Activated CD4-positive, alpha-beta T cell treated with anti-CD3 and anti-CD28 coated beads, Interleukin-2, Interleukin-6, amounts not matched to agents 100 ng/mL and 50 ng/mL, durations not matched to agents 16 hours and 8 hours (primary cell): ENCODE measurements at regions not wholly inside any gene's neighbourhood (a gene's known extent, or its start where the extent isn't known, plus 50 kb on each side); places are given as distances from the start of the nearest gene placed in this dataset.

Source experiments
- DNase-seq: peaks from one replicate; pipeline ENCODE4 v3.0.0-alpha.2; 2020

DNA sequence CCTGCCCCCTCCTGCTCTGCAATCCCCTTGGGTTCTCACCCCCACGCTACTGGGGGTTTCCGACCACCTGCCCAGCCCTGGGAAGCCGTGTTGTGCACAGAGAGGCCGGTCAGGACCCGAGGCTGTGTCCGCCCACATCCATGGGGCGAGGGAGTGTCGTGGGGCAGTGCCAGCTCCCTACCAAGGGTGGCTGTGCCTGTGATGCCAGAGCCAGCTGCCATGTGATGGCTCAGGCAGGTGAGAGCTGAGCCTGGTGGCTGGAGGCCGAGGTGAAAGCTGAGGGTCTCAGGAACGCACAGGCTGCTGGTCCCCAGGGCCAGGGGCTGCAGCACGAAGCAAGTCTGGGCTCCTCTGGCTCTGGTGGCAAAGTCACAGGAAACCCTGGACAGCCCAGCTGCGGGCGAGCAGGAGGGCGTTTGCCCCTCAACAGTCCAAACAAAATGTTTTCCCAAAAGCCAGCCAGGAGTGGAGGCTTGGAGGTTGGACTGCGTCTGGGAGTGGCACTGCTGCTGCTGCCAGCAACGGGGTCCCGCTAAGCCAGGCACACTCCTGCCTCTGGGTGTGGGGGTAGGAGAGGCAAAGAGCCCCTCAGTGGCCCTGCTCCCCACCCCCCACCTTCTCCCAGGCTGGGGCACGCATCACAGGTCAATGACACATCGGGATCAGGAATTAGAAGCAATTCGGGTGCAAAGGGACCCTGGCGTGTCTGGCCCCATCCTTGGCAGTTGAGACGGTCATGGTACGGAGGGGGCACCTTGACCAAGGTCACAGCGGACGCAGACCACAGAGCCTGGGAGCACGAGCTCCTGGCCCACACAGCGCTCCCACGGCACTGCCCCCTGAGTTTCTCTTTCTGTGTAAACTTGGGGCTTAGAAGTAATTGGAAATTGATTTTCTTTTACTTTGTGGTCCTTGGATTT lies 72.4 kb upstream of the GPC1 start:
- DNase-seq, result no peak

DNA sequence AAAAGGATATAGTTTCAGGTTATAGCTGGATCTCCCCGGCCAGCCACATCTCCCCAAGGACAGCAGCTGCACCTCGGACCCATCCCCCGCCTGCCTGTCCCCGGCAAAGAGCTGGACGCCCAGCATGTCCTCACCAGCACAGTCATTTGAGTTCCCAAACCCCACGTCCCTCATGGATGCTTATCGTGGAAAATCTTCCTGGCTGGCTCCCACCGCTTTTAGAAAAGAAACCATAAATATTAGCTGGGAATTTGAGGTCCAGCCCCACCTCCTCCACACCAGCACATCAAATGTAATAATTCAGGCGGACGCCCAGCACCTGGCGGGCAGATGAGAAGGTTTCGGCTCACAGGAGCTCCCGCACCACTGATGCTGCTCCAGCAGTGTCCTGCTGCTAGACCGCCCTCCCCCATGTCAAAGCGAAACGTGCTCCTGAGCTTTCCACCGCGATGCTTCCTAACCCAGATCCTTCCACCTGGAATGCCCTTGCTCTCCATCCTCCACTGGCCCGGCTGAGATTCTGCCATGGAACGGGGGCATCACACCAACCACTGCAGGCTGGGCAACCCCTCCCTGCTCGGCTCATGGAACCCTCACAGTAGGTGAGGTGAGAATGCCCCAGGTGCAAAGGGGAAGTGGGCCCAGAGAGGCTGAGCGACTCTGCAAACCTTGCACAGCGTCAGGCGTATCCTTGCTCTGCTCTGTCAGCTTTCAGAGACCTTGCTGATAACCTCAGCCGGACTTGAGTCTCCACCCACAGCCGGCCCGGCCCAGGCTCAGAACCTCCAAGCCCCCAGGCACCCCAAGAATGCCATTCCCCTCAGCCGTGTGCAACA lies 71.5 kb upstream of the GPC1 start:
- DNase-seq, result no peak

DNA sequence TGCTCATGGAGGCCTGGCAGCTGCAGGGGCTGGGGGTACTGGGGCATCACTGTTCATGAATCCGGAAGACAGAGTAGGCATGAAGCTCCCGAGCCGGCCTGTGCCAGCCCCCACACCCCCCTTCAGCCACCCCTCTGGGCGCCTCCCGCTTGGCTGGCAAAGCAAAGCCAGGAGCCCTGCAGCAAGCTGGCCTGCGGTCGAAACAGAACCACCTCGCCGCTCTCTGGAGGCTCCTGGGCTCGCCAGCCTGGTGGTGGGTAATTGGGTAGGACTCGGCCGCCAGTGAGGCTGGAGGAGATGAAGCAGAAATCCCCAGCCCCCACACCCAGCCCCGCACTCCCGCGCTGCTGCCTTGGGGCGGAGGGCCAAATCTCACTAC lies 70.9 kb upstream of the GPC1 start:
- DNase-seq, result no peak

DNA sequence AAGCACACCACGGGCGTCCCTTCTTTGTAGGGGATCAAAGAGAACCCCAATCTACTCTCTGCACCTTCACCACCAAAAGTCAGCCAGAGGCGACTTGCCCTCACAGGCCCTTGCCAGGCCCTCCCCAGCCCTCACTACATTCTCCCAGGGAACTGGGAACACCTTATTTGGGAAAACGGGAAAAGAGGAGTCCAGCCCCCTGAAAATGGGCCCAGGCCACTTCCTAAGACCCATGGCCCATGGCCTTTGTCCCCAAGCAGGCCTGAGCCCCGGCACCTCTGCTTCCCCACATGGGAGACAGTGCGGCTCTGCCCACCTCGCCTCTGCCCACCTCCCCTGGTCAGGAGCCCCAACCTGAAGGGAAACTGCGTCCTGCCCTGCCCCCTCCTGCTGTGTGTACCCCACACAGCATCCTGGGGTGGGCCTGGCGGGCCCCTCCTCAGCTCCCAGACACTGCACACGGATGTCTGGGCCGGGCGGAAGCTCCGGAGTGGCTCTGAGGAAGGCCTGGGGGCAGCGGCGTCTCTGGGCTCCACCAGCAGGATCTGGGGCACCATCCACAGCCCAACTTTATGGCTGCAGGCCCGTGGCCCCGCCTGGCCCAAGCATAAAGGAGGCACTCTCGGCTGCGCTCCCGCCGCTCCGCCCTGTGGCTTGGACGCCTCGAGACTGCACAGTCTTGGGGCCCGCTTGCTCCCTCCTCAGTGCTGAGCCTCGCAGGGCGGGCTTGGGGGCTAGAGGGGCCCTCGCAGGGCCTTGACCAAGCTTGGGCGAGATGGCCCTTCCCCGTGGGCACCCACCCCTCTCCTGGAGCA lies 70.3 kb upstream of the GPC1 start:
- no peak for DNase-seq

DNA sequence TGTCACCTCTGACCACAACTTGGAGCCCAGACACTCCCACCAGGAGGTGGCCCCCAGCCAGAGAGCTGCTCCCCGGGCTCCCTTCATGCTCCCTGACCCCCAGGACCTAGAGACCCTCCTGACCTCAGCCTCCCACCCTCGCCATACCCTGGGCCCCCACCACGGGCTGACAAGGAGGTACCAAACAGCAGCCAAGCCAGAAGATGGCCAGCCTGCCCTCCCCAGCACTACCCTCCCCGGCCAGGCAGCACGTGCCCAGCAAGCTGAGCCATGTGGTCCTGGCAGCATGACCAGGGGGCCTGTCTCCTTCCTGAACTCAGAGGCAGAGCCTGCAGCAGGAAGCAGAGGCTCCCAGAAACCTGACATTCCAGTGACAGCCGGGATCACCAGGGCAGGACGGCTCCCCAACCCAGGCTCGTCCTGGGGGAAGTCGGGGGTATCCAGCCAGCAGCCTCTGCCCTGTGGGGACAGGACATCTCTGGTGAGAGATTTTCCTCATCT lies 69.4 kb upstream of the GPC1 start:
- no peak for DNase-seq

DNA sequence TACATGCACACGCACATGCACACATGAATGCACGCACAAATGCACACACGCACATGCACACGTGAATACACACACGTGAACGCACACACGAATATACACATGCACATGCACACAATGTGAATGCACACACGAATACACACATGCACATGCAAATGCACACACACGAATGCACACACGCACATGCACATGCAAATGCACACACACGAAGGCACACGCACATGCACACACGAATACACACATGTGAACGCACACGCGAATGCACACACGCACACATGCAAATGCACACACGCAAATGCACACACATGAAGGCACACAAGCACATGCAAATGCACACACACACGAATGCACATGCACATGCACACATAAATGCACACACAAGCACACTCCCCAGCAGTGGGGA lies 68.6 kb upstream of the GPC1 start:
- DNase-seq, result no peak

DNA sequence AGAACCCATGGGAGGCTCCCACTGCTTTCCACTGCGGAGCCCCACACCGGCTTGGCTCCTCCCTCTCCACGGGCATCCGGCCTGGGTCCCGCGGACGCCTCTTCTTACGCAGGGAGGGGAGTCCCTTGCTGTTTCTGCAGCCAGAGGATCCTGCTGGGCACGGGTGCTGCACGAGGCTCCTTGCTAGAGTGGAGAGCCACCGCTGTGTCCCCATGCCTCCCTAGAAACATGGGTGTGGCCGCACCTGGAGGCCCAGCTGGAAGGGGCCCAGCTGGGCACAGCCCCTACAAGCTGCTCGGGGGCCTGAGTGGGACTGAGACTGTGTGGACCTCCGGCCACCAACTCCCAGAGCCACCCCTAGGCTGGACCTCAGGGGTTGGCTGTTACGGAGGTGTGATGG lies 67.7 kb upstream of the GPC1 start:
- no peak for DNase-seq

DNA sequence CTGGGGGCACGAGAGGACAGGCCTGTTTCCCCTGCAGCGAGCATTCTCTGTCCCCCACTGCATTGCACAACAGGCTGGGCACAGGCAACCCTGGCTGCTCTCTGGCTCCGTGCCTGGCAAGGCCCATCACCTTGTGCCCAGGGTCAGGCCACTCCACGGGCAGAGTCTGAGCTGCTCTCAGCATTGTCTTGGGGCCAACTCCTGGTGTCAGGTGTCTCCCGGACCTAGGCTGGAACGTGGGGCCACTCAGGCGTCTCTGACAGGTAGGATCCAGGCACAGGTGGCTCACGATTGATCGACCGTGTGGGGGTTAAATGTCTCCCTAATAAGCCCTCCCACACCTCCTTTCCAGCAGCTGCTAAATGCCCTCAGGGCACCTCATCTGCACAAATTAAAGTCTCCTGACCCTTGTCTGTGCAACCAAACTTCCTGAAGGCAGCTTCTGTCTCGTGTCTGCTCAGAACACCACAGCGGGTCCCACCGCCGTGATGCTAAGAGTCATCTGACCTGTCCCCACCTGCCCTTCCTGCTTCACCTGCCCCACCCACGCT lies 66.6 kb upstream of the GPC1 start:
- DNase-seq, result no peak

DNA sequence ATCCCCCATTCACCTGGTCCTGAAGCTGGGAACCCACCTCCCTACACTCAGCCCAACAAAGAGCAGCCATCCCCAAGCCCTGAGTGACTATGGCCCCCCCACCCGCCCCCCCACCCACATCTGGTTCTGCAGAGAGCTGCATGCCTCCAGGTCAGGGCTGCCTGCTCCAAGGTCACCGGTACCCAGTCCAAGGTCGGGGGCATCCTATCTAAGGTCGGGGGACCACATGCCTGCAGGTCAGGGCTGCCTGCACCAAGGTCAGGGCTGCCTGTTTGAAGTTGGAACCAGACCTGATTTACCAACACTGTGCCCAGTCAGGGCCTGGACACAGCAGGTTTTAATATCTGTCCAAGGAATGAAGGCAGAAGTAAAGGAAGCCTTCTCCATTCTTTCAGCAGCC lies 66.1 kb upstream of the GPC1 start:
- no peak for DNase-seq

DNA sequence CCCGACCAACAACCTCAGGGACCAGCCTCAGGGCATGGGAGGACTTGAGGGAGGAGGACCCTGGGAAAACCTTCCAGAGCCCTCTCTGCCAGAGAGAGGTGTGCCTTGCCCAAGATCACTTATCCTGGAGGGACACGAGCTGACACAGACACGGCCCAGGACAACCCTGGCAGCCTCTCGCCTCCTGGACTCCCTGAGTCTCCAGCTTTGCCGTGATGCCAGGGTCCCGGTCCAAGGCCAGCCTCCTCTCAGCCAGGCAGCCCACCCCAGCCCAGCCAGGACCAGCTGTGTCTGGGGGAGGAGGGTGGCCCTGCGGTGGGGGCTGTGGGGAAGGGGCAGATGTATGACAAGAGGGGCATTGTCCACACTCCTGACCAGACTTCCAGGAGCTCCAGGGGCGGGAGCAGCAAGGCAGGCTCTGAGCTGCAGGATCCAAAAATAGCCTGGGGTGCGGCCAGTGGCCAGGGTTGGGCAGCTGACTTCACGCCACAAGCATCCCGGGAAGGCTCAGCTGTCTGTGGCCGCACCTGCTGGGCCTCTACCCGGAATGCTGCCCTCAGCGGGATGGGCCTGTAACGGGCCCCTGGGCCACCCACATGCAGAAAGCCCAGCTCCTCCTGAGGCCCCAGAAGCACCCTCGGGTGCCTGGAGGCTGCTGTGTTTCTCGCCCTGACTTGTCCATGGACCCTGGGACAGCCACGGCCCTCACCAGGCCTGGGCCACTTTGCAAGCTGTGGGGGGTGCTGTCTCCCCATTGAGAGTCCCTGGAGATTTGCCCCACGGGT lies 65.5 kb upstream of the GPC1 start:
- no peak for DNase-seq

DNA sequence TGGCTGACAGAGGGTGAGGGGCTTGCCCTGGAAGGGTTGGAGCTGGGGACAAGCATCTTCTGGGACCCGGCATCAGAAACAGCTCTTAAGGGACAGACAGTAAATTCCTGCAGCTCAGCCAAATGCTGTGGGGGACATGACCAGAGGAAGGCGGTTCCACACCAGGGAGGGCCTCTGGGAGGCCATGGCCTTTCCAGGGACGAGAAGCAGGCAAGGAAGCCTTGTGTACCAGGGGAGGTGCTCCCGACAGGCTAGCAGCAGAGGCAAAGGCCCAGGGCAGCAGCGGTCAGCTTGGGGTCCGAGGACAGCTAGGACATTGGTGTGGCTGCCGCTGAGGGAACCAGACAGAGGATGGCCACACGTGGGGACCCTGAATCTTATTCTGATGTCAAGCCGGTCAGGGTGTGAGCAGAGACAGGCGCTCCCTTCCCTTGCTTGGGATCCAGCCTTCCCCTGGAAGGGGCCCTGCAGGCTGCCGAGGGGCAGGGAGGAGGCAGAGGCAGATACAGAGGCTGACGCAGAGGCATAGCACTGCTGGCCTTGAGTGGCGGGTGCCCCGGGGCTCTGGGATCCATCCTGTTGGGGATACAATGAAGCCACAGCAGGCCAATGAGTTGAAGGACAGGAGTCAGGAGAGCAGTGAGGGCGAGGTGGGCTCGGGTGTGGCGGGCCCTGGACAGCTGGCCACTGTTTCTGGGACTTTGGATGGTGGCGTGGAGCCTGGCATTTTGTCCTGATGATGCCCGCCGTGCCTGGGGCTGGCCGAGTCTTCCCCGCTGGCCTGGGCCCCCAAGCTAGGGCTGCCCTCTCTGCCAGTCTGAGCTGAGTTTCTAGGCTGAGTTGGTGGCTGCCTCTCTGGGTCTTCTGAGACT lies 64.1 kb upstream of the GPC1 start:
- no peak for DNase-seq

DNA sequence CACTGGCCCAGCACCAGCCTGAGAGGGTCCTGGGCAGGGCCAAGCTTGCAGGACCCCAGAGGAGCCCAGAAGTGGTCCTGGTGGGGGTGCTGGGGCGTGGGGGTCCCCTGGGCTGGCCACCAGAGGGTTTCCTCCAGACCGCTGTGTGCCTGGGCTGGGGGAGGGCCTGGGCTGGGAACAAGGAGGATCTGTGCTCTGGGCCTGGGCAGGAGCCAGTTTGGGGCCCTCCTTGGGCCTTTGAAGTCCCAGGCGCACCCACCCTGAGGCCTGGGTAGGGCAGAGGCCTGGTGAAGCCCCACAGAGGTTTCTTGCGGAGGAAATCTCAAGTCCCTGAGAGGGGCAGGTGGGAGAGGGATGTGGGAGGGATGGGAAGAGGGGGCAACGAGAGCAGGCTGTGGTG lies 63.4 kb upstream of the GPC1 start:
- DNase-seq, result no peak

DNA sequence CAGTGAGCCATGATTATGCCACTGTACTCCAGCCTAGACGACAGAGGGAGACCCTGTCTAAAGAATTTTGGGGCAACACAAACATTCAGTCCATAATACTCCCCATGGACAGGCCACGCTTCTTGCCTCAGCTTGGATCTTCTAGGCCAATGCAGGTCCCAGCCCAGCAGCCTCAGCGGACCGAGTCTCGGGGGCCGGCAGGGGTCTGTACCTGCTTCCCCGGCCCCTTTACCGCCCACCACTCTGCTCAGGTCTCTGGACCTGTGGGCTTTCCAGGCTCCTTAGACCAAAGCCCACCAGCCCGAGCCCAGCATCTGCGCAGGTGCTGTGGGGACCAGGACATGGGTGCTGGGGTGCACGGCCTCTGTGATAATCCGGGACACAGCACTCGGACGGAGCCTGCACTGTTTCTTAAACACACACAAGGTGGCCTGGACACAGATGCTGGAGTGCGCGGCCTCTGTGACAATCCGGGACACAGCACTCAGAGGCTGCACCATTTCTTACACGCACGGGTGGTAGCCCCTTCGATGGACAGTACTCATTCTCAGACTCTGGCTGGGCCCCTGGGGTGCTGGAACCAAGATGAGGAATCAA lies 62.1 kb upstream of the GPC1 start:
- no peak for DNase-seq

DNA sequence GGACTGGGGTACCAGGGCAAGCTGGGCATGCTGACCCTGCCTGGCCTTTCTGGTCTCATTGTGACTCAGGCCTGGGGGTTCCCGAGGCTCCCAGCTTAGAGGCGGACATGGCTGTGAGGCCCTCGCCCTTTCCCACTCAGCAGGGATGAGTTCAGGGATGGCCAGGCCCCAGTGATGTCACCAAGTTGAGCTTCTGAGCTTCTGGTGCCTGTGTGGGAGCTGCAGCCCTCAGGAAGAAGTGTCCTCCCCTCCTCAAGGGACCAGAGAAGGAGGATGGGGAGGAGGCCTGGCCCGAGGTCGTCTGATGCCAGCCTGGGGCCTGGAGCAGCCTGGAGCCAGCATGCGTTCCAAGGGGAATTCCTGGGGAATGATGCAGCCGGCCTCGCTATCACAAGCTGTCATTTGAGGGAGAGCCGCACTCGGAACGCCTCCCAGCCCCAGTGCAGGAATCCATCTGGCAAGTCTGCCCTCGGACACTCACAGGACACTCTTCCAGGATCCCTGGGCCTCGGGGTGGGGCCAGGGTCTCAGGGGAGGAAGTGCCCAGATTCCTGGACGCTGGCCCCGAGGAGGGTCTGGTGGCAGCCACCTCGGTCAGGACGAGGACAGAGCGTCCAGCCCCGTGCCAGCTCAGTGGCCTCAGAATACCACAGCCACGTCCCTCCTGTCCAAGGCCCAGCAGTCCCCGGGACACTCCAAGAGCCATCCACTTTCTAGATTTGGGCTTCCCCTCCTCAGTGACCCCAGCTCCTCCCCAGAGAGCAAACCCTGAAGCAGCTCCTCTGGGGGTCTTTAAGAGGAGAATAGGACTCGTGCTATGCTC lies 61.2 kb upstream of the GPC1 start:
- no peak for DNase-seq

DNA sequence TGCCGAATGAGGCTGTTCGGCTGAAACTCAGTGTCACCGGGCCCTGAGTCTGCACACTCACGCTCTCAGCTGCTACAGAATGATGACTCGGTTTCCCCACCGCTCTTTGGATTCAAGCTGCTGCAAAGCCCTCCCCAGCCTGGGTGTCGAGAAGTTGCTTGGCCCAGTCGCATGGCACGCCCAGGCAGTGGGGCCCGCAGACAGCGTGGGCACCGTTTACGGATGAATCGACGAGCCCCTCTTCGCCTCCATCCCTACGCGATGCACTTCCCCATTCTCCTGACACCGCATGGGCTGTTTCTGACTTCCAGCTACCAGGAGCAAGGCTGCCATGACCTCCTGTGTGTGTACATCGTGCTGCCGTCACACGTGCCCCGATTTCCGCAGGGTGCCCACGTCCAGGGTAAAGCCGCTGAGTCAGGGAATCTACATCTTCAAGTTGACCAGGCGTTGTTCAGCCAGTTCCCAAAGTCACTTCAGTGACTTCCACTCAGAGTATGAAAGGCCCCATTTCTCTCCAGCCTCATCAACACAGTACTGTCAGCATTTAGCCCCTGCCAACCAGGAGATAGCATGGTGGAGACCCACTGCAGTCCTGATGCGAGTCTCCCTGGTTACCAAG lies 60.3 kb upstream of the GPC1 start:
- DNase-seq, result no peak

DNA sequence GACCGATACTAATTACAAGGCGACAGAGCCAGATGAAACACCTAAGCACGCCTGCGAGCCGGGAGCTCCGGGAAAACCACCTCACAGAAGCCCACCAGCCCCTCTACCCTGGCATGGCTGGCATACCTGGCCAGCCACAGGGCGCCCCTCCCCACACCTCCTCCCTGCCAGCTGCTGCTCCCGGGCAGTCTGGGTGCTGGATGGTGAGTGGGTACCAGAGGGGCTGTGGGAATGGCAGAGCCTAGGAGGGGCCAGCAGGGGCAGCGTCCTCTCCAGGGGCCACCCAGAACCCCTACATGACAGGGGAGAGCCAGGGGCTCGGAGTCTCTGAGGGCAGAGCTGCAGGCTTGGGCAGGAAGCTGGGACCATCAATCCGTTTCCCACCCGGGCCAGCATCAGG lies 58.7 kb upstream of the GPC1 start:
- DNase-seq, result no peak

DNA sequence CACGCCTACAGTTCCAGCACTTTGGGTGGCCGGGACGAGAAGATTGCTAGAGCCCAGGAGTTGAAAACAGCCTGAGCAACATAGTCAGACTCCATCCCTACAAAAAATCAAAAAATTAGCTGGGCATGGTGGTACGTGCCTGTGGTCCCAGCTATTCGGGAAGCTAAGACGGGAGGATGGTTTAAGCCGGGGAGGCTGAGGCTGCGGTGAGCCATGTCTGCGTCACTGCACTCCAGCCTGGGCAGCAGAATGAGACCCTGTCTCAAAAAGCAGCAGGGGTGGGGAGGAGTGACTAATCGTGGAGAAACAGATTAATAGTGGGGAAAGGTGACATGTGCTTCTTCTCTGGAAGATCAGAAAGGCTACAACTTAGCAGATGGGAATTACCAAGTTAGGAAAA lies 58.1 kb upstream of the GPC1 start:
- DNase-seq, result no peak

DNA sequence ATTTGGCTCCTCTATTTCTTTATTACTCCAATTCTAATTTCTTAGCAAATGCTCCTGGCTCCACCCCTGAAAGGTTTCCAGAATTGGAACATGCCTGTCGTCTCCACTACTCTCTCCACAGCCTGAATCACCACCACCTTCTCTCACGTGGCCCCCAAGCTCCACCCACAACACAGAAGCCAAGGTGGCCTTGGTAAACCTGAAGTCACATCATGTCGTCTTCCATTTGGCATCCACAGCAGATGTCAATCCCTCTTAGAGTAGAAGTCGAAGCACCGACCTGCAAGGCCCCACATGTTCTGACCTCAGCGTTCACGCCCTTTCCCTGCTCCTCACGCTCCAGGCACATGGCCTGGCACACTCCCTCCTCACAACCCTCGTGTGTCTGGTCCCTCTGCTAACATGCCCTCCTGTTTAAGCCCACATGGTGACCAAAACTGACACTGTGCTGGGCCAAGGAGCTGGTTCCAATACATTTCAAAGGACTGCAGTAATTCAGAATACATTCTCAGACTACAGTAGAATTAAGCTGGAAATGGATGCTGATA lies 56.3 kb upstream of the GPC1 start:
- DNase-seq, result no peak
